ENCODE measurements at regions not wholly inside any gene's neighbourhood (a gene's known extent, or its start where the extent isn't known, plus 50 kb on each side); places are given as distances from the start of the nearest gene placed in this dataset.
"Not testable (repeated sequence)": the region's sequence is repeated elsewhere in the genome, so short reads cannot be mapped to it uniquely, and the experiment has no call there.

- no peak for DNase-seq
These were observed 90.6 kb upstream of the USP24 start for GRCh38 chr1:55305735-55306134.

- DNase-seq, result no peak
These were observed 89.1 kb upstream of the USP24 start for GRCh38 chr1:55304229-55304740.

- no peak for DNase-seq
These were observed 87.8 kb upstream of the USP24 start for GRCh38 chr1:55302972-55303371.

- no peak for DNase-seq
These were observed 86.7 kb upstream of the USP24 start for GRCh38 chr1:55301912-55302311.

- no peak for DNase-seq
These were observed 85.8 kb upstream of the USP24 start for GRCh38 chr1:55300975-55301374.

GRCh38 chr1:55298167-55298894 lies 83.2 kb upstream of the USP24 start:
- no peak for DNase-seq

GRCh38 chr1:55296247-55296646 lies 81.1 kb upstream of the USP24 start:
- DNase-seq, result not testable (repeated sequence)

- DNase-seq, result no peak
These were observed 74.5 kb upstream of the USP24 start for GRCh38 chr1:55289614-55290013.

- DNase-seq, result no peak
These were observed 73.9 kb upstream of the USP24 start for GRCh38 chr1:55289042-55289441.

- DNase-seq, result peak; percentile 11
These were observed 73.1 kb upstream of the USP24 start for GRCh38 chr1:55288245-55288644.

- DNase-seq, result no peak
These were observed 72.6 kb upstream of the USP24 start for GRCh38 chr1:55287723-55288122.

GRCh38 chr1:55286856-55287602 lies 71.9 kb upstream of the USP24 start:
- peak; percentile 20 for DNase-seq

GRCh38 chr1:55285834-55286233 lies 70.7 kb upstream of the USP24 start:
- DNase-seq, result no peak

- peak; percentile 67 for DNase-seq
These were observed 69.7 kb upstream of the USP24 start for GRCh38 chr1:55284856-55285255.

- no peak for DNase-seq
These were observed 66.9 kb upstream of the USP24 start for GRCh38 chr1:55282058-55282457.

GRCh38 chr1:55280731-55281130 lies 65.6 kb upstream of the USP24 start:
- DNase-seq, result no peak

- no peak for DNase-seq
These were observed 64.5 kb upstream of the USP24 start for GRCh38 chr1:55279627-55280026.

- no peak for DNase-seq
These were observed 63.2 kb upstream of the USP24 start for GRCh38 chr1:55278378-55278777.

GRCh38 chr1:55277377-55278130 lies 62.4 kb upstream of the USP24 start:
- peak; percentile 92 for DNase-seq

- DNase-seq, result peak; percentile 42
These were observed 61.7 kb upstream of the USP24 start for GRCh38 chr1:55276671-55277376.

GRCh38 chr1:55275941-55276341 lies 60.8 kb upstream of the USP24 start:
- peak; percentile 75 for DNase-seq

GRCh38 chr1:55275151-55275748 lies 60.1 kb upstream of the USP24 start:
- peak; percentile 11 for DNase-seq
